Smooth muscle cell (in vitro differentiated cells): ENCODE measurements at regions not wholly inside any gene's neighbourhood (a gene's known extent, or its start where the extent isn't known, plus 50 kb on each side); places are given as distances from the start of the nearest gene placed in this dataset.
A peak's percentile ranks its signal among the peaks of the same experiment; 100 is the strongest.

ENCODE experiments used
- DNase-seq: peaks from one replicate; lab custom pipeline; 2025; ENCODE audit not compliant: unreplicated experiment; lab: John Stamatoyannopoulos, UW
- H2AFZ ChIP-seq: fragments of 200-600 bp; sonication (generic); 2 replicates; pipeline ENCODE4 v1.6.0; 2016; ENCODE audit warnings: antibody characterized with exemption, low read depth, mild to moderate bottlenecking
- H3F3A ChIP-seq: fragments of 200-600 bp; sonication (generic); 2 replicates; pipeline ENCODE4 v1.6.0; 2017; ENCODE audit warnings: antibody characterized with exemption, low read depth
- H3K27ac ChIP-seq: fragments of 200-600 bp; sonication (generic); 2 replicates; pipeline ENCODE4 v1.5.1; 2016; ENCODE audit warnings: low read depth, mild to moderate bottlenecking
- H3K27me3 ChIP-seq: fragments of 200-600 bp; sonication (generic); 2 replicates; pipeline ENCODE4 v1.6.1; 2016; ENCODE audit warnings: low read depth, mild to moderate bottlenecking
- H3K36me3 ChIP-seq: fragments of 200-600 bp; sonication (generic); 2 replicates; pipeline ENCODE4 v1.5.1; 2016; ENCODE audit warnings: low read depth
- H3K4me1 ChIP-seq: fragments of 200-600 bp; sonication (generic); 2 replicates; pipeline ENCODE4 v1.5.1; 2016; ENCODE audit warnings: low read depth
- H3K4me2 ChIP-seq: fragments of 200-600 bp; sonication (generic); 2 replicates; pipeline ENCODE4 v1.6.0; 2016; ENCODE audit warnings: mild to moderate bottlenecking
- H3K4me3 ChIP-seq: fragments of 200-600 bp; sonication (generic); 2 replicates; pipeline ENCODE4 v1.5.1; 2016; ENCODE audit warnings: mild to moderate bottlenecking
- H3K79me2 ChIP-seq: fragments of 200-600 bp; sonication (generic); 2 replicates; pipeline ENCODE4 v1.6.0; 2016; ENCODE audit warnings: low read depth, mild to moderate bottlenecking
- H3K9ac ChIP-seq: fragments of 200-600 bp; sonication (generic); 2 replicates; pipeline ENCODE4 v1.6.0; 2016; ENCODE audit warnings: low read depth
- H3K9me3 ChIP-seq: fragments of 200-600 bp; sonication (generic); replicated peaks from 2 replicates; pipeline ENCODE4 v1.5.1; 2016; ENCODE audit warnings: low read depth
- H4K20me1 ChIP-seq: fragments of 200-600 bp; sonication (generic); 2 replicates; pipeline ENCODE4 v1.6.0; 2016; ENCODE audit warnings: low read depth
- WGBS: methylation state at CpG from one replicate; pipeline ENCODE4 v1.1.7; 2016; ENCODE audit warnings: low lambda C conversion rate; 5-methylcytosine and 5-hydroxymethylcytosine counted together
- TF ChIP-seq, protein P1 (sequence below): fragments of 200-600 bp; sonication (generic); IDR thresholded peaks from 2 replicates; pipeline ENCODE4 v1.5.1; 2017; ENCODE audit warnings: borderline replicate concordance, mild to moderate bottlenecking, antibody characterized with exemption; ENCODE audit not compliant: insufficient read depth, poor library complexity, severe bottlenecking

GRCh38 chr3:8444883-8445282, 56.7 kb upstream of the LMCD1 start:
- peaks cover 23% of the 10 kb centered on the region for H3K4me1 ChIP-seq
- peak overlapping the region; percentile 79 for H3K4me2 ChIP-seq
- no peaks in the 10 kb centered on the region for H3K27me3 ChIP-seq
- H3K27ac ChIP-seq: peak overlapping the region; percentile 100
- H3F3A ChIP-seq: peaks cover 33% of the 10 kb centered on the region
- over 99% methylated on average over 3 of the region's 3 CpGs for WGBS
- DNase-seq: no peak
- no peaks in the 10 kb centered on the region for H4K20me1 ChIP-seq
- H3K4me3 ChIP-seq: no peak overlapping the region
- peak overlapping the region; percentile 44 for H3K9ac ChIP-seq
- no peaks in the 10 kb centered on the region for H3K79me2 ChIP-seq
- no peaks in the 10 kb centered on the region for H3K36me3 ChIP-seq
- H2AFZ ChIP-seq: no peak overlapping the region
- no peaks in the 10 kb centered on the region for H3K9me3 ChIP-seq
- TF ChIP-seq, protein P1, sequence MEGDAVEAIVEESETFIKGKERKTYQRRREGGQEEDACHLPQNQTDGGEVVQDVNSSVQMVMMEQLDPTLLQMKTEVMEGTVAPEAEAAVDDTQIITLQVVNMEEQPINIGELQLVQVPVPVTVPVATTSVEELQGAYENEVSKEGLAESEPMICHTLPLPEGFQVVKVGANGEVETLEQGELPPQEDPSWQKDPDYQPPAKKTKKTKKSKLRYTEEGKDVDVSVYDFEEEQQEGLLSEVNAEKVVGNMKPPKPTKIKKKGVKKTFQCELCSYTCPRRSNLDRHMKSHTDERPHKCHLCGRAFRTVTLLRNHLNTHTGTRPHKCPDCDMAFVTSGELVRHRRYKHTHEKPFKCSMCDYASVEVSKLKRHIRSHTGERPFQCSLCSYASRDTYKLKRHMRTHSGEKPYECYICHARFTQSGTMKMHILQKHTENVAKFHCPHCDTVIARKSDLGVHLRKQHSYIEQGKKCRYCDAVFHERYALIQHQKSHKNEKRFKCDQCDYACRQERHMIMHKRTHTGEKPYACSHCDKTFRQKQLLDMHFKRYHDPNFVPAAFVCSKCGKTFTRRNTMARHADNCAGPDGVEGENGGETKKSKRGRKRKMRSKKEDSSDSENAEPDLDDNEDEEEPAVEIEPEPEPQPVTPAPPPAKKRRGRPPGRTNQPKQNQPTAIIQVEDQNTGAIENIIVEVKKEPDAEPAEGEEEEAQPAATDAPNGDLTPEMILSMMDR: no peak

GRCh38 chr3:8445861-8446260, 55.8 kb upstream of the LMCD1 start:
- no peak for DNase-seq
- Histone ChIP-seq H2AFZ (no peak overlapping the region), H3K9me3 (no peaks in the 10 kb centered on the region), H3K79me2 (no peaks in the 10 kb centered on the region), H3K9ac (peak overlapping the region; percentile 25), H3K27ac (peak overlapping the region; percentile 100), H4K20me1 (no peaks in the 10 kb centered on the region), H3K4me3 (no peak overlapping the region), H3K4me2 (peak overlapping the region; percentile 6), H3F3A (peaks cover 33% of the 10 kb centered on the region), H3K4me1 (peaks cover 23% of the 10 kb centered on the region), H3K36me3 (no peaks in the 10 kb centered on the region), H3K27me3 (no peaks in the 10 kb centered on the region)
- TF ChIP-seq, protein P1: no peak
- WGBS: 26% methylated on average over 2 of the region's 2 CpGs

GRCh38 chr3:8446845-8447244, 54.8 kb upstream of the LMCD1 start:
- Histone ChIP-seq H3K4me1 (peaks cover 23% of the 10 kb centered on the region), H3K27ac (no peak overlapping the region), H3K4me3 (no peak overlapping the region), H4K20me1 (no peaks in the 10 kb centered on the region), H3K9me3 (no peaks in the 10 kb centered on the region), H3K36me3 (no peaks in the 10 kb centered on the region), H3K4me2 (no peak overlapping the region), H3K9ac (no peak overlapping the region), H3K79me2 (no peaks in the 10 kb centered on the region), H3K27me3 (no peaks in the 10 kb centered on the region), H2AFZ (no peak overlapping the region), H3F3A (peaks cover 33% of the 10 kb centered on the region)
- DNase-seq: no peak
- 90% methylated on average over 2 of the region's 2 CpGs for WGBS
- TF ChIP-seq, protein P1: no peak

GRCh38 chr3:8450618-8451017, 51.0 kb upstream of the LMCD1 start:
- no peak overlapping the region for H3K9ac ChIP-seq
- TF ChIP-seq, protein P1: no peak
- no peak overlapping the region for H3K4me2 ChIP-seq
- no peaks in the 10 kb centered on the region for H3K36me3 ChIP-seq
- no peak overlapping the region for H2AFZ ChIP-seq
- no peak overlapping the region for H3K27ac ChIP-seq
- DNase-seq: no peak
- H3K4me3 ChIP-seq: no peak overlapping the region
- H3K9me3 ChIP-seq: no peaks in the 10 kb centered on the region
- H3K4me1 ChIP-seq: no peaks in the 10 kb centered on the region
- H4K20me1 ChIP-seq: no peaks in the 10 kb centered on the region
- H3K79me2 ChIP-seq: no peaks in the 10 kb centered on the region
- no peaks in the 10 kb centered on the region for H3K27me3 ChIP-seq
- peaks cover 2% of the 10 kb centered on the region for H3F3A ChIP-seq
